SK-N-SH (cell line): ENCODE measurements at regions not wholly inside any gene's neighbourhood (a gene's known extent, or its start where the extent isn't known, plus 50 kb on each side); places are given as distances from the start of the nearest gene placed in this dataset.

Experiments used
- CTCF ChIA-PET: fragments of 300-600, 350-600 bp; formaldehyde crosslinking; extraction: SDS; loops from one replicate; lab custom pipeline; 2021; lab: Yijun Ruan, JAX
- POLR2A ChIA-PET: fragments of 350-600 bp; sonication (Branson Sonifier 250); formaldehyde crosslinking; extraction: SDS; loops from one replicate; lab custom pipeline; 2020; ENCODE audit warnings: antibody characterized with exemption, inconsistent platforms; lab: Yijun Ruan, JAX
- DNase-seq: peaks from one replicate; pipeline ENCODE4 v3.0.0; 2012
- H2AFZ ChIP-seq: fragments of 200-600 bp; sonication (generic); 2 replicates; pipeline ENCODE4 v1.8.1; 2016; ENCODE audit warnings: antibody characterized with exemption, mild to moderate bottlenecking, low read depth
- H3F3A ChIP-seq: fragments of 200-600 bp; sonication (generic); replicated peaks from 2 replicates; pipeline ENCODE3; 2016; ENCODE audit warnings: antibody characterized with exemption, mild to moderate bottlenecking; ENCODE audit not compliant: insufficient read depth
- H3K27ac ChIP-seq, 2 experiments: fragments of 200-500 bp in 1 of 2; fragments of 200-600 bp in 1 of 2; sonication (Bioruptor generic) in 1 of 2; sonication (generic), shearing (Covaris generic) in 1 of 2; 2 replicates each; pipeline versions ENCODE4 v1.5.1 to v1.6.1; 2014 to 2016; ENCODE audit warnings: low read depth in 2 of 2, inconsistent platforms in 1 of 2, low read length in 1 of 2, mild to moderate bottlenecking in 1 of 2, mixed read lengths in 1 of 2
- H3K27me3 ChIP-seq: fragments of 200-600 bp; sonication (generic), shearing (Covaris generic); 2 replicates; pipeline ENCODE4 v1.6.1; 2016; ENCODE audit warnings: mixed run types; ENCODE audit not compliant: insufficient read depth
- H3K36me3 ChIP-seq, 2 experiments: fragments of 200-500 bp in 1 of 2; fragments of 200-600 bp in 1 of 2; sonication (Bioruptor generic) in 1 of 2; sonication (generic) in 1 of 2; replicated peaks in 1 of 2; 2 replicates each; pipeline versions ENCODE3 to v1.5.1; 2014 to 2016; ENCODE audit warnings: low read length in 1 of 2, mild to moderate bottlenecking in 1 of 2; ENCODE audit not compliant: insufficient read depth in 2 of 2, control insufficient read depth in 1 of 2
- H3K4me1 ChIP-seq, 2 experiments: fragments of 200-500 bp in 1 of 2; fragments of 200-600 bp in 1 of 2; sonication (Bioruptor generic) in 1 of 2; sonication (generic), shearing (Covaris generic) in 1 of 2; 2 replicates each; pipeline versions ENCODE4 v1.5.1 to v1.6.1; 2014 to 2016; ENCODE audit warnings: low read depth in 1 of 2, low read length in 1 of 2, mixed run types in 1 of 2; ENCODE audit not compliant: insufficient read depth in 2 of 2, control insufficient read depth in 1 of 2
- H3K4me2 ChIP-seq: fragments of 200-600 bp; sonication (generic), shearing (Covaris generic); 2 replicates; pipeline ENCODE4 v1.6.1; 2017; ENCODE audit warnings: mixed run types
- H3K4me3 ChIP-seq, 2 experiments: fragments of 200-500 bp in 1 of 2; fragments of 200-600 bp in 1 of 2; sonication (Bioruptor generic) in 1 of 2; sonication (generic), shearing (Covaris generic) in 1 of 2; 2 replicates each; pipeline versions ENCODE4 v1.5.1 to v1.8.1; 2014 to 2016; ENCODE audit warnings: low read depth in 2 of 2, inconsistent platforms in 1 of 2, low read length in 1 of 2, mild to moderate bottlenecking in 1 of 2, mixed read lengths in 1 of 2, moderate library complexity in 1 of 2
- H3K79me2 ChIP-seq: fragments of 200-600 bp; sonication (generic); 2 replicates; pipeline ENCODE4 v1.8.1; 2017; ENCODE audit warnings: mild to moderate bottlenecking; ENCODE audit not compliant: insufficient read depth
- H3K9ac ChIP-seq: fragments of 200-600 bp; sonication (generic); 2 replicates; pipeline ENCODE4 v1.6.1; 2017; ENCODE audit warnings: mixed run types
- H3K9me2 ChIP-seq: fragments of 200-600 bp; sonication (generic); 2 replicates; pipeline ENCODE4 v1.6.1; 2017; ENCODE audit warnings: mixed run types
- H3K9me3 ChIP-seq: fragments of 200-600 bp; sonication (generic); 2 replicates; pipeline ENCODE4 v1.6.1; 2017; ENCODE audit warnings: mixed run types, mild to moderate bottlenecking, moderate library complexity
- H4K20me1 ChIP-seq: fragments of 200-600 bp; sonication (generic); 2 replicates; pipeline ENCODE4 v1.6.1; 2017; ENCODE audit warnings: mild to moderate bottlenecking, mixed run types; ENCODE audit not compliant: insufficient read depth
- ELF1 ChIP-seq: IDR thresholded peaks from 2 replicates; pipeline ENCODE4 v1.4.0; 2012
- FOSL2 ChIP-seq: IDR thresholded peaks from 2 replicates; pipeline ENCODE4 v1.4.0; 2012; ENCODE audit warnings: low read depth, mild to moderate bottlenecking, moderate library complexity, borderline replicate concordance
- FOXM1 ChIP-seq: IDR thresholded peaks from 2 replicates; pipeline ENCODE4 v1.4.0; 2012; ENCODE audit warnings: low read depth, mild to moderate bottlenecking
- GABPA ChIP-seq: IDR thresholded peaks from 2 replicates; pipeline ENCODE4 v1.4.0; 2012; ENCODE audit warnings: low read depth, mild to moderate bottlenecking
- GATA2 ChIP-seq: sonication (generic); formaldehyde crosslinking; IDR thresholded peaks from 2 replicates; pipeline ENCODE4 v1.5.0; 2020; ENCODE audit warnings: mild to moderate bottlenecking, missing genetic modification reagents
- JUND ChIP-seq: IDR thresholded peaks from 2 replicates; pipeline ENCODE4 v1.4.0; 2012
- MEF2A ChIP-seq: IDR thresholded peaks from 2 replicates; pipeline ENCODE4 v1.4.0; 2012; ENCODE audit warnings: low read depth, borderline replicate concordance
- NFIC ChIP-seq: IDR thresholded peaks from 2 replicates; pipeline ENCODE4 v1.4.0; 2012; ENCODE audit warnings: borderline replicate concordance
- RAD21 ChIP-seq: IDR thresholded peaks from 2 replicates; pipeline ENCODE4 v1.6.1; 2012; ENCODE audit warnings: mild to moderate bottlenecking, low read length
- SIN3A ChIP-seq: IDR thresholded peaks from 2 replicates; pipeline ENCODE4 v1.6.1; 2012; ENCODE audit warnings: low read depth, mild to moderate bottlenecking, low read length, moderate library complexity, borderline replicate concordance
- SMC3 ChIP-seq: IDR thresholded peaks from 2 replicates; pipeline ENCODE4 v1.6.1; 2012; ENCODE audit warnings: low read depth, low read length, improper control_type of control experiment
- TAF1 ChIP-seq: IDR thresholded peaks from 2 replicates; pipeline ENCODE4 v1.6.1; 2012; ENCODE audit warnings: low read depth, mild to moderate bottlenecking, low read length, moderate library complexity, borderline replicate concordance
- WGBS: methylation state at CpG from one replicate; pipeline ENCODE4 v1.1.6; 2017; ENCODE audit warnings: low lambda C conversion rate; 5-methylcytosine and 5-hydroxymethylcytosine counted together
- TF ChIP-seq, protein P1 (sequence below): IDR thresholded peaks from 2 replicates; pipeline ENCODE4 v1.4.0; 2012; ENCODE audit warnings: low read depth
- TF ChIP-seq, protein P2 (sequence below): IDR thresholded peaks from 2 replicates; pipeline ENCODE4; 2012
- TF ChIP-seq, protein P3 (sequence below): fragments of 200-600 bp; sonication (generic); IDR thresholded peaks from 2 replicates; pipeline ENCODE4 v1.6.1; 2017; ENCODE audit warnings: antibody characterized with exemption, mild to moderate bottlenecking, moderate library complexity
- TF ChIP-seq, protein P4 (sequence below): IDR thresholded peaks from 2 replicates; pipeline ENCODE4 v1.4.0; 2012; ENCODE audit warnings: low read depth, borderline replicate concordance

DNA sequence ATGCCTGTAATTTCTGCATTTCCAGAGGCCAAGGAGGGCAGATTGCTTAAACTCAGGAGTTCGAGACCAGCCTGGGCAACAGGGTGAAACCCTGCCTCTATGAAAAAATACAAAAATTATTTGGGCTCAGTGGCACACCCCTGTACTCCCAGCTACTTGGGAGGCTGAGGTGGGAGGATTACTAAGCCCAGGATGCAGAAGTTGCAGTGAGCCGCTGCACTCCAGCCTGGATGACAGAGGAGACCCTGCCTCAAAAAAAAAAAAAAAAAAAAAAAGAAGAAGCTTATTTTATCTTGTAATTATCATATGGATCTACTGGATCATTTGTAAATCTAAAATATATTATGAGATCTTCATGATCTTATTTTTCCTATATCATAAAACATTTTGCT, 84.1 kb downstream of the PPCDC start:
- H3K27ac ChIP-seq, result peak overlapping the region in 1 of 2 experiments; percentile 79; a peak in 2 of 4 replicates
- TF ChIP-seq ELF1 (no peak), NFIC (no peak), GATA2 (no peak), RAD21 (no peak), SIN3A (no peak), JUND (no peak), TAF1 (no peak), FOXM1 (no peak), SMC3 (no peak), MEF2A (no peak), FOSL2 (no peak), GABPA (no peak)
- TF ChIP-seq, protein P1, sequence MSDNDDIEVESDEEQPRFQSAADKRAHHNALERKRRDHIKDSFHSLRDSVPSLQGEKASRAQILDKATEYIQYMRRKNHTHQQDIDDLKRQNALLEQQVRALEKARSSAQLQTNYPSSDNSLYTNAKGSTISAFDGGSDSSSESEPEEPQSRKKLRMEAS, result no peak
- TF ChIP-seq, protein P2, sequence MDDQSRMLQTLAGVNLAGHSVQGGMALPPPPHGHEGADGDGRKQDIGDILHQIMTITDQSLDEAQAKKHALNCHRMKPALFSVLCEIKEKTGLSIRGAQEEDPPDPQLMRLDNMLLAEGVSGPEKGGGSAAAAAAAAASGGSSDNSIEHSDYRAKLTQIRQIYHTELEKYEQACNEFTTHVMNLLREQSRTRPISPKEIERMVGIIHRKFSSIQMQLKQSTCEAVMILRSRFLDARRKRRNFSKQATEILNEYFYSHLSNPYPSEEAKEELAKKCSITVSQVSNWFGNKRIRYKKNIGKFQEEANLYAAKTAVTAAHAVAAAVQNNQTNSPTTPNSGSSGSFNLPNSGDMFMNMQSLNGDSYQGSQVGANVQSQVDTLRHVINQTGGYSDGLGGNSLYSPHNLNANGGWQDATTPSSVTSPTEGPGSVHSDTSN, result no peak
- TF ChIP-seq, protein P3, sequence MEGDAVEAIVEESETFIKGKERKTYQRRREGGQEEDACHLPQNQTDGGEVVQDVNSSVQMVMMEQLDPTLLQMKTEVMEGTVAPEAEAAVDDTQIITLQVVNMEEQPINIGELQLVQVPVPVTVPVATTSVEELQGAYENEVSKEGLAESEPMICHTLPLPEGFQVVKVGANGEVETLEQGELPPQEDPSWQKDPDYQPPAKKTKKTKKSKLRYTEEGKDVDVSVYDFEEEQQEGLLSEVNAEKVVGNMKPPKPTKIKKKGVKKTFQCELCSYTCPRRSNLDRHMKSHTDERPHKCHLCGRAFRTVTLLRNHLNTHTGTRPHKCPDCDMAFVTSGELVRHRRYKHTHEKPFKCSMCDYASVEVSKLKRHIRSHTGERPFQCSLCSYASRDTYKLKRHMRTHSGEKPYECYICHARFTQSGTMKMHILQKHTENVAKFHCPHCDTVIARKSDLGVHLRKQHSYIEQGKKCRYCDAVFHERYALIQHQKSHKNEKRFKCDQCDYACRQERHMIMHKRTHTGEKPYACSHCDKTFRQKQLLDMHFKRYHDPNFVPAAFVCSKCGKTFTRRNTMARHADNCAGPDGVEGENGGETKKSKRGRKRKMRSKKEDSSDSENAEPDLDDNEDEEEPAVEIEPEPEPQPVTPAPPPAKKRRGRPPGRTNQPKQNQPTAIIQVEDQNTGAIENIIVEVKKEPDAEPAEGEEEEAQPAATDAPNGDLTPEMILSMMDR, result no peak
- TF ChIP-seq, protein P4, sequence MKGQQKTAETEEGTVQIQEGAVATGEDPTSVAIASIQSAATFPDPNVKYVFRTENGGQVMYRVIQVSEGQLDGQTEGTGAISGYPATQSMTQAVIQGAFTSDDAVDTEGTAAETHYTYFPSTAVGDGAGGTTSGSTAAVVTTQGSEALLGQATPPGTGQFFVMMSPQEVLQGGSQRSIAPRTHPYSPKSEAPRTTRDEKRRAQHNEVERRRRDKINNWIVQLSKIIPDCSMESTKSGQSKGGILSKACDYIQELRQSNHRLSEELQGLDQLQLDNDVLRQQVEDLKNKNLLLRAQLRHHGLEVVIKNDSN, result no peak
- H3K79me2 ChIP-seq, result no peaks in the 10 kb centered on the region
- POLR2A ChIA-PET, result no interaction called here
- no peak overlapping the region for H3K4me3 ChIP-seq
- peaks cover 0 to 13% of the 10 kb centered on the region in 2 experiments; a peak in 2 of 4 replicates for H3K4me1 ChIP-seq
- 83% methylated on average over 2 of the region's 2 CpGs for WGBS
- H4K20me1 ChIP-seq, result no peaks in the 10 kb centered on the region
- H3K4me2 ChIP-seq, result no peak overlapping the region
- no peak overlapping the region for H3K9ac ChIP-seq
- DNase-seq, result no peak
- CTCF ChIA-PET, result interaction anchor here (1.1 kb wide), 1 partner anchor 94 kb away, joined by 3 read pairs; the partner anchor contains the start of gene C15orf39
- H2AFZ ChIP-seq, result no peak overlapping the region
- H3K9me2 ChIP-seq, result no peaks in the 10 kb centered on the region
- H3K27me3 ChIP-seq, result no peaks in the 10 kb centered on the region
- H3K36me3 ChIP-seq, result no peaks in the 10 kb centered on the region
- H3F3A ChIP-seq, result peaks cover 22% of the 10 kb centered on the region
- H3K9me3 ChIP-seq, result no peaks in the 10 kb centered on the region
